Left cardiac atrium (tissue), 4 donors: ENCODE measurements at regions not wholly inside any gene's neighbourhood (a gene's known extent, or its start where the extent isn't known, plus 50 kb on each side); places are given as distances from the start of the nearest gene placed in this dataset.
A peak's percentile ranks its signal among the peaks of the same experiment; 100 is the strongest.
"Not testable (repeated sequence)": the region's sequence is repeated elsewhere in the genome, so short reads cannot be mapped to it uniquely, and the experiment has no call there.

Experiments used
- ATAC-seq, 2 donors: fragments of 200-7000 bp; cut with Tn5 transposase; one replicate each; pipeline ENCODE4 v1.9.1; 2020; ENCODE audit warnings: mild to moderate bottlenecking in 2 of 2, moderate library complexity in 2 of 2
- DNase-seq: peaks from one replicate; pipeline ENCODE4 v3.0.0-alpha.2; 2020
- intact Hi-C, 2 donors: fragments of 100-400 bp; cut with DNase I; formaldehyde crosslinking; loops; one replicate each; pipeline versions ENCODE4 v1.14.1 to v1.15.1; 2022 to 2023
- donor health status: DM: no; HTN: yes; CAD: no.
- donor health status: DM: no; HTN: yes; CAD: no; lungs with severe emphysema.
- donor health status: DM: yes; HTN: yes; CAD: no.
- donor health status: Dilated cardiomyopathy.

GRCh38 chr6:126919947-126920346, 198.5 kb upstream of the RSPO3 start:
- peak in 1 of 2 donors; percentile 27 for ATAC-seq
- DNase-seq = no peak
- intact Hi-C loops = no loop called here

GRCh38 chr6:126923807-126924206, 194.7 kb upstream of the RSPO3 start:
- ATAC-seq = no peak
- intact Hi-C loops = no loop called here
- DNase-seq = no peak

GRCh38 chr6:126926926-126927325, 191.5 kb upstream of the RSPO3 start:
- DNase-seq = no peak
- no peak for ATAC-seq
- intact Hi-C loops = no loop called here

GRCh38 chr6:126927841-126928240, 190.6 kb upstream of the RSPO3 start:
- no peak for DNase-seq
- intact Hi-C loops = no loop called here
- no peak for ATAC-seq

- ATAC-seq = no peak
- DNase-seq = no peak
- intact Hi-C loops = no loop called here
Measured at GRCh38 chr6:126937426-126937825, 181.0 kb upstream of the RSPO3 start.

GRCh38 chr6:126939784-126940183, 178.7 kb upstream of the RSPO3 start:
- intact Hi-C loops = no loop called here
- DNase-seq = no peak
- no peak for ATAC-seq

GRCh38 chr6:126941751-126942150, 176.7 kb upstream of the RSPO3 start:
- intact Hi-C loops = no loop called here
- DNase-seq (no peak), ATAC-seq (no peak)

GRCh38 chr6:126944512-126944911, 174.0 kb upstream of the RSPO3 start:
- intact Hi-C loops = no loop called here
- DNase-seq (no peak), ATAC-seq (no peak)

GRCh38 chr6:126945150-126945685, 173.3 kb upstream of the RSPO3 start:
- DNase-seq (no peak), ATAC-seq (no peak)

GRCh38 chr6:126945812-126946360, 172.6 kb upstream of the RSPO3 start:
- DNase-seq = no peak
- ATAC-seq = no peak
- intact Hi-C loops = no loop called here

More at GRCh38 chr6:126945150-126945685, 173.3 kb upstream of the RSPO3 start:
- intact Hi-C loops = no loop called here

GRCh38 chr6:126947070-126947469, 171.4 kb upstream of the RSPO3 start:
- ATAC-seq = peak in 1 of 2 donors; percentile 41
- intact Hi-C loops = no loop called here
- DNase-seq = peak; percentile 25

- intact Hi-C loops = no loop called here
- no peak for ATAC-seq
Measured at GRCh38 chr6:126949786-126950185, 168.7 kb upstream of the RSPO3 start.

GRCh38 chr6:126955621-126956020, 162.8 kb upstream of the RSPO3 start:
- DNase-seq (no peak), ATAC-seq (no peak)
- intact Hi-C loops = no loop called here

More at GRCh38 chr6:126949786-126950185, 168.7 kb upstream of the RSPO3 start:
- DNase-seq = no peak

GRCh38 chr6:126957721-126958120, 160.8 kb upstream of the RSPO3 start:
- intact Hi-C loops = no loop called here
- DNase-seq = no peak
- no peak for ATAC-seq

- DNase-seq = no peak
- no peak for ATAC-seq
- intact Hi-C loops = no loop called here
Measured at GRCh38 chr6:126959765-126960164, 158.7 kb upstream of the RSPO3 start.

GRCh38 chr6:126963077-126963809, 155.2 kb upstream of the RSPO3 start:
- intact Hi-C loops = no loop called here
- no peak for DNase-seq
- ATAC-seq = no peak

GRCh38 chr6:126967296-126968005, 151.0 kb upstream of the RSPO3 start:
- ATAC-seq (no peak), DNase-seq (no peak)
- intact Hi-C loops = no loop called here

- intact Hi-C loops = no loop called here
- ATAC-seq = no peak
- DNase-seq = no peak
Measured at GRCh38 chr6:126976253-126976797, 142.1 kb upstream of the RSPO3 start.

- intact Hi-C loops = no loop called here
- ATAC-seq = no peak
- DNase-seq = no peak
Measured at GRCh38 chr6:126983779-126984178, 134.7 kb upstream of the RSPO3 start.

- ATAC-seq, DNase-seq, intact Hi-C loops: not testable (repeated sequence)
Measured at GRCh38 chr6:126988125-126988524, 130.3 kb upstream of the RSPO3 start.
